ENCODE measurements at regions not wholly inside any gene's neighbourhood (a gene's known extent, or its start where the extent isn't known, plus 50 kb on each side); places are given as distances from the start of the nearest gene placed in this dataset.
A peak's percentile ranks its signal among the peaks of the same experiment; 100 is the strongest.

DNA sequence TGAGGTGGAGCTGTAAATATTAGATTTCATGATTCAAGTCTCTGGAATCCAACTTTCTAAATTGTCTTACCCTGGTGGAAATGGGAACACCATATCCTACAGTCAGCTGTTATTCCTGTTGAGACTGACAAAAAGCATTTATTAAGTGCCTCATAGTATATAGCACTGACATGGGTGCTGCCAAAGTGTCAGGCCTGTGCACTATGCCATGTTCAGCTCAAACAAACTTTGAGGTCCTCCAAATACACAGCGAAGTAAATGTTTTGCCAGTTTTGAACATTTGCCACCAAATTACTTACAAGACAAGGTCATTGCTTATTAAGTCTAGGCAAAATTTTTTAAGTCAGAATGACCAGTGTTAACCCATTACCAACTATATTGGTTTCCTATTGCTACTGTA is 162.9 kb upstream of the SLC25A13 start:
- DNase-seq (ENCODE audit: low read depth in 2 of 2): no peak

DNA sequence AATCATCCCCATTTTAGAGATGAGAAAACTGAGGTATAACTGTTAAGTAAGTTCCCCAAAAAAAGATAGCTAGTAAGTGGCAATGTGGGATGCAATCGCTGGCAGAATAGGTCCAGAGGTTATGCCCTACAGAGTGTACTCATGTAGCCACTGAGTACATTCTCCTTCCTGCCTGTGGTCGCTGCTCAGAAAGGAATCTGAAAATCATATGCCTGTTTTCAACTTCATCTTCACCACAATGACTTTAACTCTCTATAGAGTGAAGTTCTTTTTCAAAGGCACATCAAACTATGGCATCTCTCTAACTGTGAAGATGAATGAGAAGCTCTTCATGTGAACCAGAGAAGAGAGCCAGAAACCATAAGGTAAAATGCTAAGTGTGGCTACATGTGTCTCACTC is 162.2 kb upstream of the SLC25A13 start:
- DNase-seq (ENCODE audit: low read depth in 2 of 2): no peak

DNA sequence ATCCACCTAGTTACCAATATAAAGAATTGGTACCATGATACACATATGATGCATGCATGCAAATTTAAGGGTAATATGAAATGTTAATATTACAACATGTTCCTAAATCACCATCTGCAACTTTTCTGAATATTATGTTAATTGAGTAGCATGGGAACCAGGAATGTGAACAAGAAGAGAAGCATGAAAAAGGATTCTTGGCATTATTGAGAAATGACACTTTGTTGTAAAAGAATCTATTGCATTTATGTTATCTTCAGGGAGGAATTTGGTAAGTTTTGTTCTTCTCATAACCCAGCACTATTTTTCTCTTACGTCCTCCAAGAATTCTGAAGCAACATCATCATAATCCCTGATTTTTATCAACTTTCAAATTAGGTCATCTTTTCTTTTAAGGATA is 159.9 kb upstream of the SLC25A13 start:
- no peak for DNase-seq (ENCODE audit: low read depth in 2 of 2)

DNA sequence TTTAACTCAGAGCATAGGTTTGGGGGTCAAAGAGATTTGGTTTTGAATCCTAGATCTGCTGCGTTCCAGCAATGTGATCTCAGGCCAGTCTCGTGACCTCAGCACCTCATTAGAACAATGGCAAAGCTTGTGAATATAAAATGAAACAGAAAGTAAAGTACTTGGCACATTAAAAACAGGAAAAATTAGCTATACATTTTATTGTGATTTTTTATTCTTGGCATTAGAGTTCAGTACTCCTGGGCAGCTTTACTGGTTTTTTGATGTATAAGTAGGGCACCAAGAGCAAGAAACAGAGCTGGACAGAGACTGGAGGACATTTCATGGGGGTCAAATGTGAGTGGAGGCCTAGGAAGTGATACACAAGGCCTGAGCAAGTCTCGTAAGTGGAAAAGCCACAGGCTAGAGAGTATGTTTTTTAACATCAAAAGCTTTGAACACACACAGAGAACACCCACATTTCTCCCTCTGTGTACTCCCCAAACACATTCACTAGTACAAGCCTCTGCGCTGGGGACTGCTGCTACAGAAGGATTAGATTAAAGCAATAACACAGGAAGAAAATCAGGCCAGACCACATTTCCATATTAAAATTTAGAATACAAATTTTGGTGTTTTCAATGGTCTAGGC is 157.2 kb upstream of the SLC25A13 start:
- no peak for DNase-seq (ENCODE audit: low read depth in 2 of 2)

DNA sequence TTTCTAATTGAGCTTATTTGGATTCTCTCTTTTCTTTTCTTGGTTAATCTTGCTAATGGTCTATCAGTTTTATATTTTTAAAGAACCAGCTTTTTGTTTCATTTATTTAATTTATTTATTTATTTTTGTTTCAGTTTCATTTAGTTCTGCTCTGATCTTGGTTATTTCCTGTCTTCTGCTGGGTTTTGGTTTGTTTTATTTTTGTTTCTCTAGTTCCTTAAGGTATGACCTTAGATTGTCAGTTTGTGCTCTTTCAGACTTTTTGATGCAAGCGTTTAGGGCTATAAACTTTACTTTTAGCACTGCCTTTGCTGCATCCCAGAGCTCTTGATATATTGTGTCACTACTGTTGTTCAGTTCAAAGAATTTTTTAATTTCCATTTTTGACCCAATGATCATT is 149.7 kb upstream of the SLC25A13 start:
- no peak for DNase-seq (ENCODE audit: low read depth in 2 of 2)

DNA sequence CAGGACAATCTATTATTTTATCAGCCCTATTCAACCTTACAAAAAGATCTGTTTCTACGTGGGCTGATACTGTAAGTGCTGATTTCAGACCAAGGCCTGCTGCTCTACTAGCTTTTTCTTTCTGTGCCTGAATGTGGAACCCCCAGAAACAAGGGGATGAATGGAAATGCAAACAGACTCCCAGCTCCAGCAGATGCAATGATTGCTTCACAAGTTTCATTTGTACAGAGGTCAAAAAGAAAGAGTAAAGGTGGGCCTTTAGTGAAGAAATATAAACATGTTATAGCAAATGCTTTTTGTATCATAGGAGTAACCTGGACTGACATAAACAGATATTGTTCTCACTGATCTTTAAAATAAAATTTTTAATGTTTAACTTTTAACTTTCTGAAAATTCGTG is 130.2 kb upstream of the SLC25A13 start:
- no peak for DNase-seq (ENCODE audit: low read depth in 2 of 2)

DNA sequence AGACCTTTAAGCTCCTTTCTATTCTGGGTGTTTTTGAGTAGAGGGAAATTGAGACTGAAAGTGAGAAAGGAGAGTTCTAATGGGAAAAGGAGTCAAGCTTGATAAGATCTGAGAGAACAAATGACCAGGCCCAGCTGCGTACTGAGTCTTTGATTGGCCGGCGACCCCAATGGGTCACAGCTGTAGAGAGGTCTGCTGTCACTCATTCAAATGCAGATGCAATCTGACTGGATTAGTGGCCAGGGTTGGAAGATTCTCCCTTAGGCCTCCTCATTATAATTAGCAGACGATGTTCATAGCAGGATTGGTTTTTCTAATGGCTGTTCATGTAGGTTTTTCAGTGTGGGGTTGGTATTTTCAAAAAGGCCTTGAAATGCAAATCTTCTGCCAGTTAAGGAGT is 127.2 kb upstream of the SLC25A13 start:
- no peak for DNase-seq (ENCODE audit: low read depth in 2 of 2)

DNA sequence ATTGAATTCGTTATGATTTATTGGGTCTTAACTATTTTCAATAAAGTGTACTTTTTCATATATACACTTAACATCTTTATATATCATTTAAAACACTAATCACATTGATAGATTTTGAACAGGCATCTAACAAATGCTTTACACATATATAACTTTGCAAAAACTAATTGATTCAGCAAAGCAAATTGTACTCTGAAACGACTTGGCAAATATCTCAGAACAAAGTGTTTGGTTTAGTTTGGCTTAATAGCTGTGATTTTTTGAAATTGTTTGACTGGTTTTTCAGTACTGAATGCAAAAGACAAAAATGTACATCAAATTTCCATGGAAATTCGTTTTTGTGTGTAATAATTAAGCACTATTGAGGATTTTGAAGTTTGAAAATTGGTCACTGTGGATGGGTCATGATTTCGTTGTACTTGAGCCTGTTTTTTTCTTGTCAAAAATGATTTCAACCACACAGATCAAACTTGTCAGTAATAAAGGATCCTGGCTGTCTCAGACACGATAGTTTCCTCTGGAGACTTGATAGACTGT is 125.3 kb upstream of the SLC25A13 start:
- no peak for DNase-seq (ENCODE audit: low read depth in 2 of 2)

DNA sequence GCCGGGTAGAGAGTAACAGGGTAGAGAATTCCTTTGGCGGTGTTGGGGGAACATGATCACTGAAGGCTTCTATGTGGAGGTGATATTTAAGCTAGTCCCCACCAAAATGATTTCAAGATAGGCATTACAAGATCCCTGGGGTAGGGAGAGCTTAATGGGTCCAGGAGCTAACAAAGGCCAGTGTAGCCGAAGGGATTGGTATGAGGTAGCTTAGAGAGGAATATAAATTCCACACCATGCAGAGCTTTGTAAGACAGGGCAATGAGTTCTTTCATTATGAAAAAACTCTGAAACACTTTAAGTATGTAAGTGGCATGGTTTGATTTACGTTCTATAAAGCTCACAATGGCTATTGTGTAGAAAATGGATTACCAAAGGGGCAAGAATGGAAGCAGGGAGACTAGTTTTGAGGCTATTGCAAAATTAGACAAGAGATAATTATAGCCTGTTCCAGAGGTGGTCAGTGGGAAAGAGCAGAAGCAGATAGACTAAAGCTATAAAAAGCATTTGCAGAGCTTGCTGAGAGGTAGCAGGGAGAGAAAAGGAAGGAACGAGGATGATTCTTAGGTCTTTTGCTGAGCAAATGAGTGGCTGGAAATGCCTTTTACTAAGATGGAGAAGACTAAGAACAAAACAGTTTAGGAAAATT is 119.7 kb upstream of the SLC25A13 start:
- DNase-seq (ENCODE audit: low read depth in 2 of 2): no peak

DNA sequence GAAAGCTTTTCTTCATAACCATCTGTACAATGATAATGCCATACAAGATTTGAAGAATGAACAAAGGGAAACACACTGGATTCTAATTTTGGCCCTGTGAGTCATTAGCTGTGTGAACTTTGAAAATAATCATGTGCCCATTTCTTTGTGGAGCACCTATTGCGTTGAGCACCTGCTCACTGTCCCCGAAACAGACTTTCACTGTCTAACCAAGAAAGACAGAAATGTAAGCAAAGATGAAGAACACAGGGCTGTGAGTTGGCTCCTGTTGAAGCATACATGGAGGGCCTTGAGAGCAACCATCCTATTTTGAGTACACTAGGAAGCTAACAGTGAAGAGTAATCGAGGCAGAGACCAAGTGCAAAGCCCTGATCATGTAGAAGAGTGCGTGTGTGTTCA is 118.4 kb upstream of the SLC25A13 start:
- no peak for DNase-seq (ENCODE audit: low read depth in 2 of 2)

DNA sequence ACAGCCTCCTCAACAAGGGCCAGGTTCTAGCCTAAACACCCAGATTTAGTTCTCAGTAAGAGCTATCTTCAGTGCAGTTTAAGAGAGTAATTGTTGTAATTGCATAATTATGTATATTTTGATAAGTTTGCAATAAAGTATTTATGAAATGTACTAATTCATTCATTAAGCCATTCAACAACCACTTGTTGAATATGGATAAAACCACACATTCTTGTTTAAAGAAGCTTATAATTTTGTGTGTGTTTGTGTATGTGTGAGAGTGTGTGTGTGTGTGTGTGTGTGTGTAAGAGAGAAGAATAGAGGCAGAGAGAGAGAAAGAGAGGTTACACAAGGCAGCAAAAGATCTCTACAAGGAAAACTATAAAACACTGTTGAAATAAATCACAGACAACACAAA is 115.0 kb upstream of the SLC25A13 start:
- no peak for DNase-seq (ENCODE audit: low read depth in 2 of 2)

DNA sequence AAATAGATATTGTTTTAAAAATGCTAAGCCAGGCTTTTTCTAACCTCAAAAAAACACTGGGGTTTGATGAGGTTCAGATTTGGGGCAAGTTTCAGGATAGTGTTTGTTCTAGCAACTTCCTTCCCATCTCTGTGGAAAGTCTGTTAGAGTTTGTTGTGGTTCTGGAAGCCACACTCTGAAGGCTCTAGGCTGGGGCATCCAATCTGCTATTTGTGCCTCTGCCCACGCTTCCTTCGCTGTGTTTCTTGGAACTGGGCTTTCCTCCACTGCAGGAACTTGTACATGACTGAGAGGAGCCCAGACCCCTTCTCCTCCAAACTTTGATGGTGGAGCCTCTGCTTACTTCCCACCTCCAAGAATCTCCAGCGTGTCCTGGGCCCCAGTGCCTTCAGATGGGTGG is 108.5 kb upstream of the SLC25A13 start:
- DNase-seq (ENCODE audit: low read depth in 2 of 2): no peak

DNA sequence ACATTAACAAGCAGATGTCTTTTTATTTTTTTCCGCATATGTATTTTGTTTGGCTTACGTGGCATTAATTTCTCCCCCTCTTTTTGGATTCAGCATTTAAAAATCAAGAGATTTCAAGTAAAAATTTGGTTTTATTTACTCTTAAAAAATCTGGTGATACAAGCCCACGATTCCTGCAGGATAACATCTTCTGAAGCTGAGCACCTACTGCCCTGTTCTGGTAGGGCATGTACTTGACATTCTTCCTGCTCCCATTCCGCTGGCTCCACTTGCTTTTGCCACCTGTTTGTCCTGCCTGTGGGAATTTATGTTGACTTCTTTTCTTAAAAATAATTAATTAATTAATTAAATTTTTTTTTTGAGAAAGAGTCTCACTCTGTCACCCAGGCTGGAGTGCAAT is 105.2 kb upstream of the SLC25A13 start:
- DNase-seq (ENCODE audit: low read depth in 2 of 2): no peak

DNA sequence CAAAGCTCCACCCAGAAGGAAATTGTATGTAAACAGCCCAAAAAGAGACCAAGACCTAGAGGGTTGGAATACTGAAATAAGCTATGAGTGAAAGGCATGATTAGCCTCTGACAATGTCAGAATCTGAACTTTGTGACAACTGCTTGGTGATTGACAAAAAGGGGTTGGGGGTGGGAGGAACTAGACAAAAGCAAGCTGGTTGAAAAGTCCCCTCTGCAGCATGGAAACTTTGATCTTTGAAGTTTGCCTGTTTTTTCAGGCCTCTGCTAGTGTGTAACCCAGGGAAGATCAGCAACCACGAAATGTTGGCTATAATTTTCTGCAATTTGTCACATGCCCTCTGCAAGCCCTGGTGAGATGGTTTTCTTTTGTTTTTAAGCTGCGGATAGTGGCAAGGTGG is 104.8 kb upstream of the SLC25A13 start:
- DNase-seq (ENCODE audit: low read depth in 2 of 2): no peak

DNA sequence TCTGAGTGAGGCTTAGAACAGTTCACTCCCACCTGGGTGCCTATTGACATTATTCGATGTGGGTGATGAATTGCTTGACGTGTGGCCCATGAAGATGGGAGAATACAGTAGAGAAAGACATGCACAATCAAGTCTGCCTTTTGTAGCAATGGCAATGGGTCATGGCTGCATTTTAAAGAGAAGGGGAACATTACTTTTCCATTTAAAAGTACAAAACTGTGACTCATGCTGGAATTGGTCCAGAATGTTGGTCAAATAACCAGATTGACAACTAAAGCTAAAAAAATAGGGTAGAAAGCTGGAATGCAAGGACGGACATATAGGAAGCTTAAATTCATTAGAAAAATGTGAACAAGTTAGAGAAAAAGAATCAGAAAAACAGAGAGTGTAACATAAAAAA is 104.1 kb upstream of the SLC25A13 start:
- no peak for DNase-seq (ENCODE audit: low read depth in 2 of 2)

DNA sequence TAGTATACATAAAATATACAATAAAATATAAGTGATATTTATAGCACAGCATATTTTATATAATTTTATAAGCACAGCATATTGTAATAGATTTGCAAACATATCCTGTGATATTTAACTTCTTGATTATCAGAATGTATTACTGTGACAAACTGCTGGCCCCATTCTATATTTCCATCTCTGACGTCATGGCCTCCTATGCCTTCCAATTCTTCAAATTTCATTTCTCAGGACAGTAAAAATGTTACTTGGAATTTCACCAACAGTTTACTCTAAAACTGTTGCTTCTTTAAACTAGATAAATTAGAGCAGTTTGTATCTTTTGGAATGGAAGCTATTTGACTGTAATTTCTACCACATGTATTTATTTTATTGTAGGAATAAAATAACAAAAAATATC is 102.5 kb upstream of the SLC25A13 start:
- DNase-seq (ENCODE audit: low read depth in 2 of 2): no peak

DNA sequence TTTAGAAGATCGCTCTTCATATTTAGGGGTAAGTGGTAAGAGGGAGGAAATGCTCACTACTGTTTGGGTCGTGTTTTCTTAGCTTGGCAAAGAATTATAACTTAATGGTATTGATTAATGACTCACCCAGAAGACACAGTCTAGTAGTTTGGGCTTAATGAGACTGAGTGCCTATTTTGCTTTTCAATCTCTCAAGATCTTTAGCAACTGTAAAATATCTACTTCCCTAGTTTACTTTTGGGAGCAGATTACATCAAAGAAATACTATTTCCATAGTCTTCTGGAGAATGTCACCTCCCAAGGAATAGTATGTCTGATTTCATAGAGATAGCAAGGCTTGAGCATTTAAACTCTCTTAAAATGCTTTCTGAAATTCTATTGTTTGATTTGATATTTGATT is 100.5 kb upstream of the SLC25A13 start:
- no peak for DNase-seq (ENCODE audit: low read depth in 2 of 2)

DNA sequence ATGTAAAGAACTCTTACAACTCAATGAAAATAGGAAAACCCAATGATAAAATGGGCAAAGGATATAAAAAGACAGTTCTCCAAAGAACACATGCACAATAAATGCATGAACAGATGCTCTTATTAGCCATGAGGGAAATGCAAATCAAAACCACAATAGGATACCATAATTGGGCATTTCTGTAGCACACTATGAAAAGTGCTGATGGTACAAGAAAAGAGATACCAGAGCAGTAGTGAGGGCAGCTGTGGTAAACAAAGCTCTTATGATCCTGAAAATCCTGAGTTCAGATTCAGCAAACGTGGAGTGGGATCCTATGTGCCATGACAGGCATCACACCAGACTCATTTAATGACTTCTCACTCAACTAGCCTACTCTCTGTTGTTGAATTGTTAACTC is 96.7 kb upstream of the SLC25A13 start:
- no peak for DNase-seq (ENCODE audit: low read depth in 2 of 2)

DNA sequence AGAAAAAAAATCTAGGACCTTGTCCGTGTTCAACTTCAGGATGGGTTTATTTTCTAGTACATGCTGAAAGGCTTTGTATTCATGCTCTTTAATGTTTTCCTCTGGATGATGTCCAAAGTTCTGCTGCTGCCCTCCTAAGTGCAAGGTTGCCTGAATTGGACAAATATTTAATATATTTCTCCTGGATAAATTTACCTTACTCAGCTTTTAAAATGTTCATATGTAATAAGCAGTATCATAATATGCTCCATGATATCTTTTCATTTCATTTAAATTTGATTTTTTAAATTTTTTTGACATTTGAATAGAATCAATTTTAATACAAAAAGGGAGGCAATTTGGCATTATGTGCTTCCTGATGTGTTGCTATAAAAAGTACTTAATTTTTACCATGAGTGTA is 95.9 kb upstream of the SLC25A13 start:
- no peak for DNase-seq (ENCODE audit: low read depth in 2 of 2)

DNA sequence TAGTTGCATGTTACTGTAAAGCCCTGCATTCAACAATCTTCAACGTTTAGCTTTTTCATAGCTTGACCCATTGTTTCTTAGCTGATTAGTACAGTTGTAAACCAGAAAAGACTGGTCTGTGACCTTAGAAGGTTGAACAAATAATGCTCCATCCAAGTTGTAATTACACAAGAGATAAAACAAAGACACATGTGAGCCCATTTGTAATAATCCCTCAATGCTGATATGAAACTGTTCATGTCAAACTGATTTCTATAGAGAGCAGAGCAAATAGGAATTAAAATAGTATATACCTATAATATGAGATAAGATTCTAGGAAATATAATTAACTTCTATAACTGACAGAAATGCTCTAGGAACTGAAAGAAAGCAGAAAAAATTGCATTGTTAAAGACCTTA is 94.7 kb upstream of the SLC25A13 start:
- DNase-seq (ENCODE audit: low read depth in 2 of 2): no peak

DNA sequence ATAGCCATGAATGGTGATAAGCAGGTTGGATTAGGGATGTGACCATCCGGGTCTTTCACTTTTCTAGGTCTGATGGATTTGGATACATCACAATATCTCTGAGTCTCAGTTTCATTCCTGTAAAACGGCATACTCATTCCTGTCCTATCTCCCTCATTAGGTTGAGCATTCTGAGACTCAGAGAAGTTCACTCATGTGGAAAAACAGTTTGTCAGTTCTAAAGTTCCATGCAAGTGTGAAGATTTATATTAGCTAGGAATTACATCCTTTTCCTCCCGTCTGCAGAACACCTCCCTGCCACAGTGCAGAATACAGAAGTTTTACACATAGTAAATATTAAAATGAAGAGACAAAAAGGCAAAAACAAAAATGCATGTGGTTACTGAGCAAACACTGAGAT is 94.2 kb upstream of the SLC25A13 start:
- DNase-seq (ENCODE audit: low read depth in 2 of 2): no peak

DNA sequence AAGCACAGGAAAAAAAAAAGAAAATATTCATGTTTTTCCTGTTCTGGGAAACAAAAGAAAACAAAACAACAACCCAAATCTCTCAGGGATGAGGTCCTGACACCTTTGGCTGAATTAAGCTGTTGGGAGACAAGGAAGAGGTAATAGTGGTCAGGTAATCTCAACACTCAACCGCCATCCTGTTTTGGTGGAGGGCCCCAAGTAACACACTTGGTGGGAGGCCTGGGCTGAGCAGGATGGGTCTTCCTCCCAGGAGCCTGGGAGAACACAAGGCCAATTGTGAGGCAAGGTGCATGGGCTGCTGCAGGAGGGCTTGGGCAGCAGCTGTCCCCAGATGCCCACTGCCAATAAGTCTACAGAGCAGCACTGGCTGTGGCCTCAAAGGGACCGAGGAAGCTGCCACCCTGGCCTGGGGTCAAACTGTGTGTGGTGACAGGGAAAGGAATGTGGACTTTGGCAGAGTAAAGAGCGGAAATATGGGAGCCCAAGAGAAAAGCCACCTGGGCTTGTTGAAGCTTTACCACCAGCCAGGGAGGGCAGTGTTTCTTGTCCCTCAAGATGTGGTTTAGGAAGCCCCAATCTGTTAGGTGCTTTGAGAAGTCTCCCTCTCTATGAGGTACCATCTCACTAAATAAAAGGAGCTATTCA is 93.5 kb upstream of the SLC25A13 start:
- no peak for DNase-seq (ENCODE audit: low read depth in 2 of 2)

DNA sequence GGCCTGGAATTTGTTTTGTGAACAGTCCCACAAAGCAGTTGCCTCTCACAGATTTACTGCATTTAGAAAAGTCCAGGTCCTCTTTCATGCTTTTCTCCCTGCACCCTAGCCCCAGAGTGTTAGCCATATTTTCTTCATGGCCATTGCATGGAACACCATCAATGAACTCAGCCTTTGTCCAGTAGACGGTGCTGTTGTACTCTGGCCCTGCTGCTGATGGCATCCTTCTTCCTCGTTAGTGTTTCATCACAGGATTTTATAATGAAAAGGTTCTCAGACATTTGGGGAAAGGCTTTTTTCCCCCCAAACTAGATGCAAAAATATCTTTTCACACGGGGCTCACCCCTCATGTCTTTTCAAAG is 93.0 kb upstream of the SLC25A13 start:
- DNase-seq (ENCODE audit: low read depth in 2 of 2): peak in 1 of 2 donors; percentile 2
